ENCODE measurements at regions not wholly inside any gene's neighbourhood (a gene's known extent, or its start where the extent isn't known, plus 50 kb on each side); places are given as distances from the start of the nearest gene placed in this dataset.

DNA sequence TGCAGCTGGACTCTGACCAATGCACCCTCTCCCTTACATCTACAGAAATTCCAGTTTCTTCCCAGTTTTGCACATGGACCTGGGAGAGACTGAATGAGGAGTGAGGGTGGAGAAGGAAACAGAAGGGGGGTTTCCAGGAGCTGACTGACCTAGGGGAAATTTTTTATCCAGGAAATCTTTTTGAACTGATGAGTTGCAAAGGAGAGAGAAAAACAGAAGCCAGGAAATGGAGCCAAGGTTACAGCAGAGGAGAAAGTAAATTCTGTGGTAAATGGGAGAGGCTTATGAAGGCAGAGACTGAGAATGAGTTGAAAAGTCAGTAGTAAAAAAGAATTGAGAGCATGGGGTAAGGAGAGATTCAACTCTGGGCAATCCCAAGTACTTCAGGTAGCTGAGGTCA, 192.8 kb downstream of the SMIM20 start:
- Histone ChIP-seq H4K20me1 (ENCODE audit: insufficient read depth, low read length) (no peaks in the 10 kb centered on the region), H3K9ac (ENCODE audit: low read depth, low read length) (no peak overlapping the region), H2AFZ (ENCODE audit: low read depth, low read length) (no peak overlapping the region), H3K27ac (ENCODE audit: low read length) (no peak overlapping the region), H3K4me1 (ENCODE audit: insufficient read depth, low read length) (no peaks in the 10 kb centered on the region), H3K4me2 (ENCODE audit: insufficient read depth, low read length) (no peak overlapping the region), H3K4me3 (ENCODE audit: low read depth in 1 of 2, low read length in 2 of 2) (no peak overlapping the region), H3K79me2 (ENCODE audit: insufficient read depth, low read length) (no peaks in the 10 kb centered on the region), H3K9me3 (ENCODE audit: insufficient read depth, low read length, severe bottlenecking) (no peaks in the 10 kb centered on the region), H3K27me3 (ENCODE audit: insufficient read depth, low read length, poor library complexity) (no peaks in the 10 kb centered on the region), H3K36me3 (ENCODE audit: insufficient read depth, low read length) (no peaks in the 10 kb centered on the region)
- no peak for DNase-seq
- no peak for ATAC-seq (ENCODE audit: insufficient read depth, low read depth)
- no peak for TF ChIP-seq EZH2 (IDR thresholded peaks at IDR 0.05; ENCODE audit: borderline replicate concordance, low read depth, low read length, severe bottlenecking)
- TF ChIP-seq, protein P1, sequence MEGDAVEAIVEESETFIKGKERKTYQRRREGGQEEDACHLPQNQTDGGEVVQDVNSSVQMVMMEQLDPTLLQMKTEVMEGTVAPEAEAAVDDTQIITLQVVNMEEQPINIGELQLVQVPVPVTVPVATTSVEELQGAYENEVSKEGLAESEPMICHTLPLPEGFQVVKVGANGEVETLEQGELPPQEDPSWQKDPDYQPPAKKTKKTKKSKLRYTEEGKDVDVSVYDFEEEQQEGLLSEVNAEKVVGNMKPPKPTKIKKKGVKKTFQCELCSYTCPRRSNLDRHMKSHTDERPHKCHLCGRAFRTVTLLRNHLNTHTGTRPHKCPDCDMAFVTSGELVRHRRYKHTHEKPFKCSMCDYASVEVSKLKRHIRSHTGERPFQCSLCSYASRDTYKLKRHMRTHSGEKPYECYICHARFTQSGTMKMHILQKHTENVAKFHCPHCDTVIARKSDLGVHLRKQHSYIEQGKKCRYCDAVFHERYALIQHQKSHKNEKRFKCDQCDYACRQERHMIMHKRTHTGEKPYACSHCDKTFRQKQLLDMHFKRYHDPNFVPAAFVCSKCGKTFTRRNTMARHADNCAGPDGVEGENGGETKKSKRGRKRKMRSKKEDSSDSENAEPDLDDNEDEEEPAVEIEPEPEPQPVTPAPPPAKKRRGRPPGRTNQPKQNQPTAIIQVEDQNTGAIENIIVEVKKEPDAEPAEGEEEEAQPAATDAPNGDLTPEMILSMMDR (IDR thresholded peaks at IDR 0.05; ENCODE audit: borderline replicate concordance, extremely low read depth, low read length, poor library complexity, severe bottlenecking), result no peak

GRCh38 chr4:26108054-26108453, 194.0 kb downstream of the SMIM20 start:
- Histone ChIP-seq H3K4me2 (ENCODE audit: insufficient read depth, low read length) (no peak overlapping the region), H3K27me3 (ENCODE audit: insufficient read depth, low read length, poor library complexity) (no peaks in the 10 kb centered on the region), H3K27ac (ENCODE audit: low read length) (no peak overlapping the region), H3K36me3 (ENCODE audit: insufficient read depth, low read length) (no peaks in the 10 kb centered on the region), H3K9me3 (ENCODE audit: insufficient read depth, low read length, severe bottlenecking) (no peaks in the 10 kb centered on the region), H4K20me1 (ENCODE audit: insufficient read depth, low read length) (no peaks in the 10 kb centered on the region), H3K79me2 (ENCODE audit: insufficient read depth, low read length) (no peaks in the 10 kb centered on the region), H2AFZ (ENCODE audit: low read depth, low read length) (no peak overlapping the region), H3K4me3 (ENCODE audit: low read depth in 1 of 2, low read length in 2 of 2) (no peak overlapping the region), H3K9ac (ENCODE audit: low read depth, low read length) (no peak overlapping the region), H3K4me1 (ENCODE audit: insufficient read depth, low read length) (no peaks in the 10 kb centered on the region)
- no peak for ATAC-seq (ENCODE audit: insufficient read depth, low read depth)
- DNase-seq, result no peak
- no peak for TF ChIP-seq EZH2 (IDR thresholded peaks at IDR 0.05; ENCODE audit: borderline replicate concordance, low read depth, low read length, severe bottlenecking)
- TF ChIP-seq, protein P1 (IDR thresholded peaks at IDR 0.05; ENCODE audit: borderline replicate concordance, extremely low read depth, low read length, poor library complexity, severe bottlenecking), result no peak

DNA sequence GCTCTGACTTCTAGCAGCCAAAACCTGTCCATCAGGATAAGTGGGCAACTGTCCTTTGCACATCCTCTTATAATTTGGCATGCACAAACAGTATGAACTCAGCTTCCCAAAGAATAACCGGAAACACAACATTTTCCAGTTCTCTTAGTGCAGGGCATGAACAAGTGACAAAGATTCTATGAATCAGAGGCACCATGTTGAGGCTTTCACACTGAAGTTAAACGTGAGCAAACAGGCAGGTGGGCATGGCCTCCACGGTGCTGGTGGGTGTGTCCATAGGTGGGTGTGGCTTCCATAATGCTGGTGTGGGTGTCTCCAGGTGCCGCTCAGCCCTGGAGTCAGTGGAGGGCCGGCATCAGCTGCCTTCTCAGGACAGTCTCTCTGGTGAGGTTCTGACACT, 196.5 kb downstream of the SMIM20 start:
- no peaks in the 10 kb centered on the region for H3K4me1 ChIP-seq (ENCODE audit: insufficient read depth, low read length)
- H3K79me2 ChIP-seq (ENCODE audit: insufficient read depth, low read length), result no peaks in the 10 kb centered on the region
- H3K9ac ChIP-seq (ENCODE audit: low read depth, low read length), result no peak overlapping the region
- H2AFZ ChIP-seq (ENCODE audit: low read depth, low read length), result no peak overlapping the region
- no peaks in the 10 kb centered on the region for H3K36me3 ChIP-seq (ENCODE audit: insufficient read depth, low read length)
- H3K4me3 ChIP-seq (ENCODE audit: low read depth in 1 of 2, low read length in 2 of 2), result no peak overlapping the region
- H4K20me1 ChIP-seq (ENCODE audit: insufficient read depth, low read length), result no peaks in the 10 kb centered on the region
- H3K27ac ChIP-seq (ENCODE audit: low read length), result no peak overlapping the region
- DNase-seq (no peak), ATAC-seq (ENCODE audit: insufficient read depth, low read depth) (no peak)
- no peaks in the 10 kb centered on the region for H3K9me3 ChIP-seq (ENCODE audit: insufficient read depth, low read length, severe bottlenecking)
- TF ChIP-seq EZH2 (IDR thresholded peaks at IDR 0.05; ENCODE audit: borderline replicate concordance, low read depth, low read length, severe bottlenecking), result no peak
- TF ChIP-seq, protein P1 (IDR thresholded peaks at IDR 0.05; ENCODE audit: borderline replicate concordance, extremely low read depth, low read length, poor library complexity, severe bottlenecking), result no peak
- no peak overlapping the region for H3K4me2 ChIP-seq (ENCODE audit: insufficient read depth, low read length)
- H3K27me3 ChIP-seq (ENCODE audit: insufficient read depth, low read length, poor library complexity), result no peaks in the 10 kb centered on the region
